ENCODE measurements at regions not wholly inside any gene's neighbourhood (a gene's known extent, or its start where the extent isn't known, plus 50 kb on each side); places are given as distances from the start of the nearest gene placed in this dataset.

DNA sequence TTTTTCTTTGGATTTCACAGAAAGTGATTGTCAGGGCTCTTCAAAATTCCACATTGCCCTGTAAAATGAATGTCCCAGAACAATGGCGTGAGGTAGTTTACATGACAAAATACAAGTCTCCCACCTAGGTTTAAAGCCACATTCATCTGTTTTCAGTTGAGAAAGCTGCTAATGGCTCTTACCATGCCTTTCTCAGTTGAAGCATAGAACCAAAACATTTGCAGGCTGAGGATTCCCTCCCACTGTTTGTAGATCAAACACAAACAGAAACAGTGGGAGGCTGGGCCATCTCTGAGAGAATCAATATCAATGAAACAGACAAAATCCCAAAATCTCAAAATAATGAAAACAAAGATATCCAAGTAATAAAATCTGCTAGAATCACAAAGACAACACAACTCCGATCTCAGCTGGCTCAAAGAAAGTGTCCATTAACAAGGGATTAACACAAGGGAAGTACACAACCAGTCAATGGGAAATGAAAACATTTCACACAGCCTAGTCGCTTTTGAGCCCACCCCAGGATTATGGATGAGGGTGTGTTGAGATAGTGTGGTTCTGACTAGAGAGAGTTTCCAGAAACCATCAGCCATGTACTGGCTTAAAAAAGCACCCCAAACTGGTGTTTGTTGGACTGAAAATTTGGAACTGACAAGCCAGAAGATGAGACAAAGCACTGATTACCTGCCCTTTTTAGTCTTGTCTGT lies 54.5 kb upstream of the TMEM260 start:
- Mint-ChIP-seq H3K27ac (no peak overlapping the region), H3K36me3 (no peaks in the 10 kb centered on the region), H3K9me3 (no peaks in the 10 kb centered on the region), H3K27me3 (ENCODE audit: low read depth in 2 of 2) (peaks cover 10 to 38% of the 10 kb centered on the region in 2 donors), H3K4me1 (no peaks in the 10 kb centered on the region), H3K4me3 (no peak overlapping the region)
- H3K4me1 ChIP-seq (ENCODE audit: control insufficient read depth, insufficient read depth, low read length) = no peaks in the 10 kb centered on the region
- no peak for ATAC-seq
- no peak for DNase-seq
- no peaks in the 10 kb centered on the region for H3K27me3 ChIP-seq (ENCODE audit: control insufficient read depth, insufficient read depth, low read length)
- TF ChIP-seq, protein P1, sequence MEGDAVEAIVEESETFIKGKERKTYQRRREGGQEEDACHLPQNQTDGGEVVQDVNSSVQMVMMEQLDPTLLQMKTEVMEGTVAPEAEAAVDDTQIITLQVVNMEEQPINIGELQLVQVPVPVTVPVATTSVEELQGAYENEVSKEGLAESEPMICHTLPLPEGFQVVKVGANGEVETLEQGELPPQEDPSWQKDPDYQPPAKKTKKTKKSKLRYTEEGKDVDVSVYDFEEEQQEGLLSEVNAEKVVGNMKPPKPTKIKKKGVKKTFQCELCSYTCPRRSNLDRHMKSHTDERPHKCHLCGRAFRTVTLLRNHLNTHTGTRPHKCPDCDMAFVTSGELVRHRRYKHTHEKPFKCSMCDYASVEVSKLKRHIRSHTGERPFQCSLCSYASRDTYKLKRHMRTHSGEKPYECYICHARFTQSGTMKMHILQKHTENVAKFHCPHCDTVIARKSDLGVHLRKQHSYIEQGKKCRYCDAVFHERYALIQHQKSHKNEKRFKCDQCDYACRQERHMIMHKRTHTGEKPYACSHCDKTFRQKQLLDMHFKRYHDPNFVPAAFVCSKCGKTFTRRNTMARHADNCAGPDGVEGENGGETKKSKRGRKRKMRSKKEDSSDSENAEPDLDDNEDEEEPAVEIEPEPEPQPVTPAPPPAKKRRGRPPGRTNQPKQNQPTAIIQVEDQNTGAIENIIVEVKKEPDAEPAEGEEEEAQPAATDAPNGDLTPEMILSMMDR (IDR thresholded peaks at IDR 0.05) = no peak
- no peaks in the 10 kb centered on the region for H3K36me3 ChIP-seq (ENCODE audit: control insufficient read depth, insufficient read depth, low read length)
- 72% methylated on average over 3 of the region's 3 CpGs for WGBS (ENCODE audit: insufficient coverage)
- intact Hi-C loops (cut with micrococcal nuclease) = no loop called here
- H3K4me3 ChIP-seq (ENCODE audit: low read length) = no peak overlapping the region
- no peak overlapping the region for H3K27ac ChIP-seq (ENCODE audit: low read length)
- no peaks in the 10 kb centered on the region for H3K9me3 ChIP-seq (ENCODE audit: control insufficient read depth, insufficient read depth, low read length)

DNA sequence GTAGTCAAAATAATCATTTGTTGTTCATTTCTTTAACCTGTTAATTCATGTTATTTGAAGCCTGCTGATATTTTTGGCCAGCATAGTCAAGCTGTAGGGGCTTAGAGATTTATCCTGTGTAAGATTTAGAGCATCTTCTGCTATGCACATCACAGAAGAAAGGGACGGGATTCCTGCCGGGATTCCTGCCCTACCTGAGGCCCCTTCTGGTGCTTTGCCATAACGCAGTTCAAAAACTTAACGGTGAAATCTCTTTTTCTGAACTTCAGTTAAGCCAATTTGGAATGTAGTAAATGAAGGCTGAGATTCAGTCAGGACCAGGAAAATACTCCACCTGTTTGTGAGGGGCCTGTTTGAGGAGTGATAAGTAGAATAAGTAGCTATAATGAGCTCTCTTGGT lies 50.7 kb upstream of the TMEM260 start:
- ATAC-seq = no peak
- peaks cover 7 to 29% of the 10 kb centered on the region in 2 donors for H3K27me3 Mint-ChIP-seq (ENCODE audit: low read depth in 2 of 2)

More for the DNA sequence above, 50.7 kb upstream of the TMEM260 start:
- H3K27ac Mint-ChIP-seq = no peak overlapping the region
- Histone ChIP-seq H3K27ac (ENCODE audit: low read length) (no peak overlapping the region), H3K36me3 (ENCODE audit: control insufficient read depth, insufficient read depth, low read length) (no peaks in the 10 kb centered on the region), H3K27me3 (ENCODE audit: control insufficient read depth, insufficient read depth, low read length) (no peaks in the 10 kb centered on the region), H3K4me3 (ENCODE audit: low read length) (no peak overlapping the region), H3K4me1 (ENCODE audit: control insufficient read depth, insufficient read depth, low read length) (no peaks in the 10 kb centered on the region), H3K9me3 (ENCODE audit: control insufficient read depth, insufficient read depth, low read length) (no peaks in the 10 kb centered on the region)
- no peaks in the 10 kb centered on the region for H3K36me3 Mint-ChIP-seq
- TF ChIP-seq, protein P1 (IDR thresholded peaks at IDR 0.05) = no peak
- H3K4me3 Mint-ChIP-seq = no peak overlapping the region
- H3K9me3 Mint-ChIP-seq = no peaks in the 10 kb centered on the region
- H3K4me1 Mint-ChIP-seq = no peaks in the 10 kb centered on the region
- intact Hi-C loops (cut with micrococcal nuclease) = no loop called here
- DNase-seq = no peak
- WGBS (ENCODE audit: insufficient coverage) = 71% methylated on average over 4 of the region's 4 CpGs

Data from natural killer cell (primary cell).